Adrenal gland (tissue), 9 donors: ENCODE measurements at regions not wholly inside any gene's neighbourhood (a gene's known extent, or its start where the extent isn't known, plus 50 kb on each side); places are given as distances from the start of the nearest gene placed in this dataset.

Source experiments
- DNase-seq, 7 donors: peaks; one replicate each; pipeline ENCODE4 v3.0.0-alpha.2; 2019 to 2020
- H3K27ac ChIP-seq, 5 donors: fragments of 200-600 bp; sonication (generic) in 4 of 5; 1 replicate in 3 of 5; 2 replicates in 2 of 5; pipeline versions ENCODE4 v1.5.1 to v1.8.0; 2016 to 2020; ENCODE audit warnings: mild to moderate bottlenecking in 1 of 5
- H3K27me3 ChIP-seq: fragments of 200-600 bp; 2 replicates; pipeline ENCODE4 v1.8.0; 2021
- H3K36me3 ChIP-seq, 2 donors: fragments of 200-600 bp; replicated peaks in 1 of 2; 1 replicate in 1 of 2; 2 replicates in 1 of 2; pipeline versions ENCODE4 v1.5.1 to v1.8.0; 2018 to 2022
- H3K4me1 ChIP-seq, 2 donors: fragments of 200-600 bp; replicated peaks in 1 of 2; 1 replicate in 1 of 2; 2 replicates in 1 of 2; pipeline versions ENCODE4 v1.5.1 to v1.8.0; 2018 to 2021
- H3K4me3 ChIP-seq, 4 donors: fragments of 200-600 bp; sonication (generic) in 3 of 4; one replicate each; pipeline ENCODE4 v1.5.1; 2016 to 2018
- H3K9me3 ChIP-seq, 3 donors: fragments of 200-600 bp; sonication (generic) in 1 of 3; replicated peaks in 1 of 3; 1 replicate in 2 of 3; 2 replicates in 1 of 3; pipeline versions ENCODE4 v1.5.1 to v1.8.0; 2016 to 2021
- POLR2A ChIP-seq, 2 donors: fragments of 450-650 bp; IDR thresholded peaks; one replicate each; pipeline ENCODE4 v1.6.1; 2017; ENCODE audit warnings: antibody characterized with exemption in 2 of 2, mild to moderate bottlenecking in 2 of 2, moderate library complexity in 1 of 2
- WGBS, 4 donors: extraction: QIAGEN DNeasy Blood & Tissue Kit in 2 of 4; methylation state at CpG; one replicate each; pipeline versions ENCODE4 v1.1.5 to v1.1.7; 2013 to 2017; 5-methylcytosine and 5-hydroxymethylcytosine counted together
- intact Hi-C, 2 donors: fragments of 100-400 bp; cut with DNase I; formaldehyde crosslinking; loops; one replicate each; pipeline versions ENCODE4 v1.14.1 to v1.15.0; 2022 to 2023
- TF ChIP-seq, protein P1 (sequence below), 6 experiments: fragments of 450-650 bp in 4 of 6; fragments of 200-600 bp in 2 of 6; sonication (generic) in 1 of 6; IDR thresholded peaks; 1 replicate in 5 of 6; 2 replicates in 1 of 6; pipeline versions ENCODE4 v1.5.1 to v1.8.0; 2016 to 2021; ENCODE audit warnings: antibody characterized with exemption in 6 of 6, mild to moderate bottlenecking in 2 of 6, moderate library complexity in 1 of 6
- donor health status: healthy with polysubstance abuse.
- donor health status: Bipolar disorder and iron deficiency.
- donor health status: DM: yes; HTN: yes; CAD: no.
- donor health status: DM: no; HTN: no; CAD: no.
- donor health status: DM: no; HTN: no; CAD: no.

GRCh38 chr18:73715210-73715670, 432.4 kb downstream of the FBXO15 start:
- no peak for DNase-seq
- Histone ChIP-seq H3K4me1 (no peaks in the 10 kb centered on the region), H3K36me3 (no peaks in the 10 kb centered on the region), H3K27me3 (no peaks in the 10 kb centered on the region), H3K27ac (no peak overlapping the region), H3K4me3 (no peak overlapping the region), H3K9me3 (no peaks in the 10 kb centered on the region)
- intact Hi-C loops = no loop called here
- 29 to 50% (median 41%) methylated on average over 20 of the region's 20 CpGs for WGBS, 4 donors
- TF ChIP-seq, protein P1, sequence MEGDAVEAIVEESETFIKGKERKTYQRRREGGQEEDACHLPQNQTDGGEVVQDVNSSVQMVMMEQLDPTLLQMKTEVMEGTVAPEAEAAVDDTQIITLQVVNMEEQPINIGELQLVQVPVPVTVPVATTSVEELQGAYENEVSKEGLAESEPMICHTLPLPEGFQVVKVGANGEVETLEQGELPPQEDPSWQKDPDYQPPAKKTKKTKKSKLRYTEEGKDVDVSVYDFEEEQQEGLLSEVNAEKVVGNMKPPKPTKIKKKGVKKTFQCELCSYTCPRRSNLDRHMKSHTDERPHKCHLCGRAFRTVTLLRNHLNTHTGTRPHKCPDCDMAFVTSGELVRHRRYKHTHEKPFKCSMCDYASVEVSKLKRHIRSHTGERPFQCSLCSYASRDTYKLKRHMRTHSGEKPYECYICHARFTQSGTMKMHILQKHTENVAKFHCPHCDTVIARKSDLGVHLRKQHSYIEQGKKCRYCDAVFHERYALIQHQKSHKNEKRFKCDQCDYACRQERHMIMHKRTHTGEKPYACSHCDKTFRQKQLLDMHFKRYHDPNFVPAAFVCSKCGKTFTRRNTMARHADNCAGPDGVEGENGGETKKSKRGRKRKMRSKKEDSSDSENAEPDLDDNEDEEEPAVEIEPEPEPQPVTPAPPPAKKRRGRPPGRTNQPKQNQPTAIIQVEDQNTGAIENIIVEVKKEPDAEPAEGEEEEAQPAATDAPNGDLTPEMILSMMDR (IDR thresholded peaks at IDR 0.05) = no peak
- no peak for TF ChIP-seq POLR2A (IDR thresholded peaks at IDR 0.05)

DNA sequence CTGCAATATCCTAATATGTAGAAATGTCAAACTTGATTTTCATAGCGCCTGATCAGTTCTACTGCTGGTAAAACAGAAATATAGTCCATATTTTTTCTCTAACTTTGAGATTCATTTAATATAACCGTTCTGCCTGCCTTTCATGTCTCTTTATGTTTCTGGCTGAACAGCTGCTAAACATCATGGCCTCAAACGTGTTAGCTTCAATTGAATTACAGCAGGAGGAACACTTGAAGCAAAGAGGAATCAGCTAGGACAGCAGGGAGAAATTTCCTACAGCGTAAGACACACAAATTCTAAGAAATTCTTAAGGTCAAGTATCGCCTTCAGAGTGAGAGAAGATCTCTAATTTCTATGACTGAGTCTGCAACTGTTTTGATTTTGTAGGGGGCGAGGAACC, 433.2 kb downstream of the FBXO15 start:
- TF ChIP-seq POLR2A (IDR thresholded peaks at IDR 0.05) = no peak
- TF ChIP-seq, protein P1 (IDR thresholded peaks at IDR 0.05) = no peak
- no peak for DNase-seq
- Histone ChIP-seq H3K4me1 (no peaks in the 10 kb centered on the region), H3K27ac (no peak overlapping the region), H3K27me3 (no peaks in the 10 kb centered on the region), H3K4me3 (no peak overlapping the region), H3K9me3 (no peaks in the 10 kb centered on the region), H3K36me3 (no peaks in the 10 kb centered on the region)
- WGBS, 4 donors = 52 to 66% (median 57%) methylated on average over 6 of the region's 6 CpGs
- intact Hi-C loops = no loop called here

GRCh38 chr18:73711256-73711655, 436.4 kb downstream of the FBXO15 start:
- H3K36me3 ChIP-seq = no peaks in the 10 kb centered on the region
- intact Hi-C loops = no loop called here
- no peaks in the 10 kb centered on the region for H3K4me1 ChIP-seq
- H3K27me3 ChIP-seq = no peaks in the 10 kb centered on the region
- no peak overlapping the region for H3K27ac ChIP-seq
- no peaks in the 10 kb centered on the region for H3K9me3 ChIP-seq
- no peak for TF ChIP-seq POLR2A (IDR thresholded peaks at IDR 0.05)
- TF ChIP-seq, protein P1 (IDR thresholded peaks at IDR 0.05) = no peak
- 48 to 66% (median 58%) methylated on average over 2 of the region's 2 CpGs for WGBS, 4 donors
- no peak for DNase-seq
- no peak overlapping the region for H3K4me3 ChIP-seq

DNA sequence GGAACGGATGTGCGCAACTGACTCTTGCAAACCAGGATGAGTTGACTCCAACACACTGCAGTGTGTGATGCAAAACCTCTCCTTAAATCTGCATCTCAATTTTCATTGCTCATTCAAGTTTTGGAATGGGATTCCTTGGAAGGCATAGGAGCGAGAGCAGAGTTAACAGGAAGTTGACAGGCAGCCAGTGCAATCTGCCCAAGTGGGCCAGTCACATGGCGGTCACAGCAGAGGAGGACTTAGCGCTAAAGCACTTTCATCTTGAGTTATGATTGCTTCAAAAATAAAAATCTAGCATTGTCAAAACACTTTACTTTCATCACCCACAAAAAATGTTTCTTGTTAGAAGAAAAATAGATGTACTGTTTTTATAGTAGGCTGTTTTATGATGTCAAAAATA, 439.0 kb downstream of the FBXO15 start:
- H3K9me3 ChIP-seq = no peaks in the 10 kb centered on the region
- H3K36me3 ChIP-seq = no peaks in the 10 kb centered on the region
- intact Hi-C loops = no loop called here
- DNase-seq = no peak
- no peak for TF ChIP-seq POLR2A (IDR thresholded peaks at IDR 0.05)
- TF ChIP-seq, protein P1 (IDR thresholded peaks at IDR 0.05) = no peak
- H3K27ac ChIP-seq = no peak overlapping the region
- H3K4me1 ChIP-seq = no peaks in the 10 kb centered on the region
- no peak overlapping the region for H3K4me3 ChIP-seq
- no peaks in the 10 kb centered on the region for H3K27me3 ChIP-seq
- 74 to 82% (median 81%) methylated on average over 5 of the region's 5 CpGs for WGBS, 4 donors
